ENCODE measurements at regions not wholly inside any gene's neighbourhood (a gene's known extent, or its start where the extent isn't known, plus 50 kb on each side); places are given as distances from the start of the nearest gene placed in this dataset.
"Not testable (repeated sequence)": the region's sequence is repeated elsewhere in the genome, so short reads cannot be mapped to it uniquely, and the experiment has no call there.

- no peak for DNase-seq
Measured at GRCh38 chr3:77707281-77707680, 667.4 kb downstream of the ROBO2 start.

DNA sequence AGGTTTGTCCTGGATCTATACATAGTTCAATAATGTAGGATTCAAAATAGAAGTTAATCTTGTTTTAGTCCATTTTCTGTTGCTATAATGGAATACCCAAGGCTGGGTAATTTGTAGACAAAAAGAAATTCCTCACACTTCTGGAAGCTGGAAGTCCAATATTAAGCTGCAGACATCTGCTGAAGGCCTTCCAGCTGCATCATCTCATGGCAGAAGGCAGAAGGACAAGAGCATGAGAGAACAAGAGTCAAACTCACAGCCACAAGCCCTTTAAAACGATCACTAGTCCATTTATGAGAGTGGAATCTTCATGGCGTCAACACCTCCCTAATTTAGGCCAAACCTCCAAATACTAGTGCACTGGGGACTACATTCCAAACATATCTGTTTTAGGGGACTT is 669.3 kb downstream of the ROBO2 start:
- no peak for DNase-seq

- DNase-seq: no peak
Measured at GRCh38 chr3:77718311-77718710, 678.4 kb downstream of the ROBO2 start.

- DNase-seq: no peak
Measured at GRCh38 chr3:77720460-77720971, 680.6 kb downstream of the ROBO2 start.

GRCh38 chr3:77726517-77726916 is 686.6 kb downstream of the ROBO2 start:
- DNase-seq: no peak

GRCh38 chr3:77746048-77746447 is 706.1 kb downstream of the ROBO2 start:
- DNase-seq: no peak

DNA sequence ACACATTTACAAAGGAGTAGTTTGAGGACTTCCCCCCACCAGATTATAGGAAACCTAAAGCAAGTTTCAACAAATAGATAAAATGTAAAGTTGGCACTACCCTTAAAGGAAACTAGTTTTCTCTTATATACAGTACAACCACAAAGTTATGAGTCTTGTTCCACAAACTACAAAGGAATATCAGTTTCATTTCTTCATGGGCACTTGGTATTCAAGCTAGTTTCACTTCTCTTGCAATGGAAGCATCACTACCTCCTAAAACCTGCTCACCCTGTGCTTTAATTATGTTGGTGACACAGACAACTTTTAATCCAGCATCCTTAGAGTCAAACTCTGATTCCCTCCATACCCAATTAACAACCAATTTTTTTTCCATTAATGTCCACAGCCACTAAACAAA is 707.0 kb downstream of the ROBO2 start:
- DNase-seq: no peak

DNA sequence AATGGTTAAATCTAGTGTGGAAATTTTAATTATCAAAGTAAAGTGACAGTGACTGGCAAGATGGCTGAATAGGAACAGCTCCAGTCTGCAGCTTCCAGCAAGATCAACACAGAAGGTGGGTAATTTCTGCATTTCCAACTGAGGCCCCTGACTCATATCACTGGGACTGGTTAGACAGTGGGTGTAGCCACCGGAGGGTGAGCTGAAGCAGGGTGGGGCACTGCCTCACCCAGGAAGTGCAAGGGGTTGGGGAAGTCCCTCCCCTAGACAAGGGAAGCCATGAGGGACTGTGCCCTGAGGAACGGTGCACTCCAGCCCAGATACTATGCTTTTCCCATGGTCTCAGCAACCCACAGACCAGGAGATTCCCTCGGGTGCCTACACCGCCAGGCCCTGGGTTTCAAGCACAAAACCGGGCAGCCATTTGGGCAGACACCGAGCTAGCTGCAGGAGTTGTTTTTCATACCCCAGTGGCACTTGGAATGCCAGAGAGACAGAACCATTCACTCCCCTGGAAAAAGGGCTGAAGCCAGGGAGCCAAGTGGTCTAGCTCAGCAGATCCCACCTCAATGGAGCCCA is 716.6 kb downstream of the ROBO2 start:
- not testable (repeated sequence) for DNase-seq

DNA sequence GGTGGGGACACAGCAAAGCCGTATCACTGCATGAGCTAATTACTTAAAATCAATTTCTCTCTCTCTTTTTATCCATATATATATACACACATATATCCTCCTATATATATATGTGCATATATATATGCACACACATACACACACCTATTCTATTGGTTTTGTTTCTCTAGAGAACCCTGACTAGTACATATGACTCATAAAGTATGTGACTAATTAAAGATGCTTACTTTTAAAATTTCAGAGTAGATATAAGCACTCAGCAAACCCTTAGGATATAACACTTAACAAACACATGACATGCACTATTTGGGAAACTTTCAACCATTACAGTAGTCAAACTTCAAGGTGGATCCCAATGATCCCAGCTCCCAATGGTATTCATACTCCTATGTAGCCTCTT is 732.6 kb downstream of the ROBO2 start:
- no peak for DNase-seq

DNA sequence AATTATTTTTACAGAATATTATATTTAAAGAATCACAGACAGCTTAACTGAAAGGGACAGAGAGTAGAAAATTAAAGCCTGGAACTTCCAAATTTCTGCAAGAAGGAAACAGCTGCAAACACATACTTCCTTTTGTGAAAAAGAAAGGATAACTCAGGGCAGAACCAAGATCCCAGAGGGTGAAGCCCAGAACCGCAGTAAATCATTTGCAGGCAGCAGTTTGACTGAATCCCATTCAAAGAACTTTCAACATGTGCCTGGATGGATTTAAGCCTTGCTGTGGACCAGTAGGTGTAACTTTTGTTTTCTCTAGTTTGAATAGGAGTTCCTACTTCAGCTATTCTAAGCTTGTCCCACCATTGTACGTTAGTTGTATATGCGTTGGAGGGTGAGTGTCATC is 733.2 kb downstream of the ROBO2 start:
- DNase-seq: no peak

DNA sequence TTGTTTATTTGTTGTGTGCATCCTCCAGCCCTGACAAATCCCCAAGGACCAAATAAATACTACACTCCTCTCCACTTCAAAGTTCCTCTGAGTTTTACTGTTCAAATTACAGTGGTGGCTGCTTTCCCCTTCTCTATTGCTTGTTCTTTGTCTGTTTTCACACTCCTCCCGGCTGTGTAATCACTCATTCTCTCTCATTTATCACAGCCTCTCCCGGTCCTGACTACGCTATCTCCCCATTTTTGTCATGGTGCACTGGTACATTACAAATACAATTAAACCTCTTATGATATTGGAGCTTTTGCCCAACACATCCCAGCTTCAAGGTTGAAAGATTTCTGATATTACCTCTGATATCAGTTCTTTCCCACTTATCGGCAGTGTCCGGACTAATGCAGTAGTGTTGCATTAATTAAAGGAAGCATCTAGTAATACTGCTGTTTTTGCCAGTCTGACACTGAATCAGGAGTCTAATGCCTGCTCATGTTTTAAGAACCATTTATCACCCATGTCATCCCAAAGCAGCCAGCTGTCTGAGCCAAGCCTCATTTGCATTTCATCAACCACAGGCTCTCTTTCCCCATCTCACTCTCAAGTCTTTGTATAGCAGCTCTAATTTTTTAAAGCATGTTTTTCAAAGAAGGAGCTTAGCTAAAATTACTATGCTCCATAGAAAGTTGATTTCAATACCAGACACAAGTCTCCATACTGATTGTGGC is 740.5 kb downstream of the ROBO2 start:
- no peak for DNase-seq

DNA sequence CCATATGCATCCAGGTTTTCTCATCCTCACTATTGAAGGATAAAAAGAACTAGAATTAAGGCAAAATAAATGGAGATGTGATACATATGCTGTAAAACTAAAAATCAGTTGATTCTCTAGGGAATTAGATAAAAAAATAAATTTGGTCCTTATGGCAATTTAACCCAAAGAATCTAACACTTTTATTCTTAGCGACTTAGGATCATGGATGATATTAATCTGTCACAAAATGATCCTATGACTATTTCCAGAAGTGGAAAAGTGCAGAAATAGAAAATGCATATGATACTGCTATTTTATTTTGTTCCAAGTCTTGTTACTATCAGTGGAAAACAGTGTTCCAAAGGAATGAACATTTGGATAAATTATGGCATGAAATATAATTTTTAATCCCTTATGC is 746.3 kb downstream of the ROBO2 start:
- no peak for DNase-seq

DNA sequence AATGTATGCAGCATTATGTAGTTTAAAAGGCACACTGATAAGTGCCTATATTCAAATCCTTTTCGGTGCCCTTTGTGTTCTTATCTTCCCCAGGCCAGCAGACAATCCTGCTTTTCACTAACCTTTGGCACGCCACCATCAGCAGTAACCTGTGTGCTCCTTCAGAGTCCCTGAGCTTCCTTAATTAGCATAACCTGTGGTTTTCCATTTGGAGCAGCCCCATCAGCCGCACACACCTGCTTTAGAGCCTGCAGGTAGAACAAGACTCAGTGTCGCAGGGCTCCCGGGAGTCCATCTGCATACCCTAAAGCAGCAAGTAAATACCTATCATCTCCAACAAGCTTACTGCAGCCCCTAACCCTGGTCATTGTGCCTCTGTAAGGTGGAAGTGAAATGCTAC is 755.1 kb downstream of the ROBO2 start:
- DNase-seq: no peak

- DNase-seq: no peak
Measured at GRCh38 chr3:77799278-77799677, 759.4 kb downstream of the ROBO2 start.

DNA sequence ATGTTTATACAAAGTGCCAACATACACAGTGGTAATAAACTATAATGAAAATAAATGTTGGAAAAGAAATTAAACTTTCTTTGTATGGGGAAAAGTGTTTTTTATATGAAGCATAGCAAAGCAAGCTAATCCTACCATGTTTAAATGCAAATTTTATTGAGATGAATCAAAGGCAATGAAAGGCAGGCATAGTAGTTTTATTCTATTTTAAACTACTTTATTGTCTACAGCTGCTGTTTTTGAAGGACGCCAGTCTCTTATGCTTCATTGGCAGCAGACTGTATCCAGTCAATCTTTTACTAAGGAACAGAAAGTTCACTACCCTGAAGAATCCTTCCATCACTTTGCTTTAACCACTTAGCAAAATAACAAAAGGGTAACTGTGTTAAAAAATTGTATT is 761.0 kb downstream of the ROBO2 start:
- DNase-seq: no peak

GRCh38 chr3:77807312-77807711 is 767.4 kb downstream of the ROBO2 start:
- no peak for DNase-seq

- no peak for DNase-seq
Measured at GRCh38 chr3:77814845-77815244, 774.9 kb downstream of the ROBO2 start.

- no peak for DNase-seq
Measured at GRCh38 chr3:77815467-77815866, 775.6 kb downstream of the ROBO2 start.

GRCh38 chr3:77816366-77816765 is 776.5 kb downstream of the ROBO2 start:
- DNase-seq: no peak

DNA sequence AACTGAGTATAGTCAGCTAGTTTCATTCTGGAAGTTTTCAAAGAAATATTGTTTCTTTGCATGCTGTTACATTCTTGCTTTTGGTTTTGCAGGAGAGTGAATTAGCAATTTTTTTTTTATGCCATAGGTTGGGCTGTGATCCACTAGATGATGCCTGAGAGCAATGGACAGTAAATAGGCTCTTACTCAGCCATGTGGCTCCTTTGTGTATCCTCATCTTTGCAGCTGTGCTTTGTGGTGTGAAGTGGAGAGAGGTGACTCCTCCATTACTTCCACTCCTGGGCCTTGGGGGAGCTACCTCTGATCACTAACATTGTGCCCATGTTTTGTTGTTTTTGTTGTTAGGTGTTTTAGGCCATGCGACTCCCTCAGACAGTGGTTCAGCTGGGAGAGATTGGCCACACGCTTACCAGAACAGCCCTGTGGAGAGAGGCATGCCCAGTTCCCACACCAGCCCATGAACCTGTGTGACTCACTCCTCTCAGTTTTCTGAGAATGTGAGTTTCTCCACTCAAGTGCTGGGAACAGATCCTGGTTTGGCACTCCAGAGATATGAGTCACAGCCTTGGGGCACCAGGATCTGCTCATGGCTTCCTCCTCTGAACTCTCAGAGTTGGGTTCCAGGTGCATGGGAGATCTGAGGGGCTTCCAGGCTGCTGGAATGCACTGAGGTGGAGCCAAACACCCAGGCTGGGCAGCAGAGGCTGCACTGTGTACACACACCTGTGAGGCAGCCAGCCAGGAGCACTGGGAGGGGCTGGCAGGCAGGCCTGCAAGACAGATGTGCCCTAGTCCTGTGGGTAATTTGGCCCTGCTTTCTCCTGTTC is 785.3 kb downstream of the ROBO2 start:
- DNase-seq: no peak

DNA sequence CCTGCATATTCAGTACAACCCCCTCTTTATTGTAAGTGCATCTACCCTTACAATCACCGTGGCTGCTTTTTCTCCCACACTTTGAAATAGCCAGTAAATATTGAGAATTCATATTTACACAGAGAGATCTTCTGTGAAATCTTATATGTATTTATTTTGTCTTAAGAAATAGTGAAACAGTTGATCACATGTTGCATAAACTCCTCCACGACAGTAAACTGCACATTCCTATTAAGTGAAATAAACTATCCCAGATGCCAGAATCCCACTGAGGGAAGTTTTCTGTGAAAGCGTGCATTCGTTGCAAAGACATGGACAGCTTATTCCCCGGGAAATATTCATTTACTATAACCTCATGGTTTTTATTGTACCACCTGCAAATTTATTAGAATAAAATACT is 796.0 kb downstream of the ROBO2 start:
- DNase-seq: no peak

- no peak for DNase-seq
Measured at GRCh38 chr3:77837456-77838025, 797.6 kb downstream of the ROBO2 start.

- DNase-seq: no peak
Measured at GRCh38 chr3:77859156-77859555, 819.3 kb downstream of the ROBO2 start.

DNA sequence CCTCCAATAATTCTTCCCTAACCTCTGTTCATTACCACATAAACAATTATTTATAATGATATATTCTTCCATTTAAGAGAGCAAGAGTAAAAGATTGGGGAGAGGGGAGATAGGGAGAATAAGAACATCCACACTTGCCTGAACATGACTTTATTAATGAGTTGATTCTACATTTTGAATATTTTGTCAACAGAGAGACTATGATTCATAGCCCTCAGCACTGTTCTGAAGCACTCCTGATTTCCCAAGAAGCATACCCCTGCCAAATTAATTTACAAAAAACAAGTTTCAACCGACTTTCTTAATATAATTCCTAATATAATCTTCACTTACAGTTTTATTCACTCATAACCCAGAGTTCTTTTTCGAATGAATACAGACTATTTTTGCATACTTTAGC is 828.8 kb downstream of the ROBO2 start:
- DNase-seq: no peak

Measured in NCI-H1436 (cell line).